ENCODE measurements at regions not wholly inside any gene's neighbourhood (a gene's known extent, or its start where the extent isn't known, plus 50 kb on each side); places are given as distances from the start of the nearest gene placed in this dataset.

DNA sequence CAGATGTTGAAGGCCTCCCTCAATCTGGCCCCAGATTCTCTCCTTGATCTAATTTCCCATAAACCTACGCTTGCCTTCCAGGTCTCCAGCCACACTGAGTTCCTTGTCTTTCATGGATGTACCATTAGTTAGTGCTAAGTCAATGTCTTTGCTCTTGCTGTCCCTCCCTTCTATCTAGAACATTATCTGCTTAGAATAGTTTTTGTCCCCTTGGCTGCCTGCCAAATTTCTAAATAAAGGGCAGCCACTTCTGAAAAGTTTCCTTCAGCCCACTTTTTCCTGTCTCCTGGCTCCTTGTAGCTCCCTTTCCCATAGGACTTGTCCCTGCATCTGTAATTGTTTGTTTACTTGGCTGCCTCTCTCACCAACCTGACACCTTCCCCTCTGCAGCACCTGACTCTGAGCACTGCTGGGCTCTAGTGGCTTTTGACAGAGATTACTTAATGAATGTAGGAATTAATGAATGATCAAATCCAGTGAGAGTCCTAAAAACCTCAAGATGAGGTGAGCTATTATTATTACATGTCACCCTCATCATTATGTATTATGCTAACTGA, 58.3 kb downstream of the CXCL12 start:
- no peak overlapping the region for H3K9ac ChIP-seq (ENCODE audit: low read depth in 1 of 2, low read length in 2 of 2)
- DNase-seq (ENCODE audit: low spot score) = no peak

DNA sequence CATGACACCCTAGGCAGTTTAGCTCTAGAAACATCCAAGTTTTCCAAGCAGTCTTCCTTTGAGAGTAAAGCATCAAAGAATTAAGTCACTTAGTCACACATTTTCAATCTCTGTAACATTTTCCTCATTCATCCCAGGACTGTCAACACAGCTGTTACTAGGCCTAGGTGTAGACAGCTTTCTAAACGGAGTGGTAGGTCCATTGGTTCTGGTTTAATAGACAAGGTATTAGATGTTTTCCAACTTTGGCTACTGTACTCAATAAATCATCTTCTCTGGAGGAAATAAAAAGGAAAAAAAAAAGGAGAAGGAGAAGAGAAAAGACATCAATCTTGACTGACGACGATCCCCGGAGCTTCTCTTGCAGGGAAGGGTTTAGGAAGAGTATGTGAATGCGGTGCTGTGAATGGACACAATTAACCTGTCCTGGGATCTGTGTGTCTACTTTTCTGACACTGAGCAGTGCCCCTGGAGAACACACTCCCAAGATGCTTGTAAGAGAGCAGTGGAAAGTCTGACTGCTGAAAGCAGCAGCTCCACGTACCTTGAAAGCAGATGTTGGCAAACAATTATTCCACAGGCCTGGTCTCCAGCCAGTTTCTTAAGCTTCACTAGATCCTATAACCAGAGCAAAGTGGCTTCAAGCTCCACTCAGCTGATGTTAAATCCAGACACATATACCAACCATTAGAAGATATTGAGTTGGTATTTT, 59.1 kb downstream of the CXCL12 start:
- Histone ChIP-seq H3K9me3 (ENCODE audit: control insufficient read depth in 4 of 4, low read length in 3 of 4) (no peaks in the 10 kb centered on the region), H3K4me1 (ENCODE audit: control insufficient read depth in 4 of 4, insufficient read depth in 4 of 4, low read length in 3 of 4) (no peaks in the 10 kb centered on the region), H3K9ac (ENCODE audit: low read depth in 1 of 2, low read length in 2 of 2) (no peak overlapping the region), H3K27me3 (ENCODE audit: control insufficient read depth in 4 of 4, insufficient read depth in 4 of 4, low read length in 3 of 4) (no peaks in the 10 kb centered on the region), H3K27ac (ENCODE audit: low read depth in 1 of 2, low read length in 2 of 2) (no peak overlapping the region), H3K4me3 (ENCODE audit: low read depth in 1 of 3, low read length in 3 of 3) (no peak overlapping the region), H3K36me3 (ENCODE audit: control insufficient read depth in 4 of 4, insufficient read depth in 3 of 4, low read depth in 1 of 4, low read length in 3 of 4) (no peaks in the 10 kb centered on the region)
- TF ChIP-seq, protein P1, sequence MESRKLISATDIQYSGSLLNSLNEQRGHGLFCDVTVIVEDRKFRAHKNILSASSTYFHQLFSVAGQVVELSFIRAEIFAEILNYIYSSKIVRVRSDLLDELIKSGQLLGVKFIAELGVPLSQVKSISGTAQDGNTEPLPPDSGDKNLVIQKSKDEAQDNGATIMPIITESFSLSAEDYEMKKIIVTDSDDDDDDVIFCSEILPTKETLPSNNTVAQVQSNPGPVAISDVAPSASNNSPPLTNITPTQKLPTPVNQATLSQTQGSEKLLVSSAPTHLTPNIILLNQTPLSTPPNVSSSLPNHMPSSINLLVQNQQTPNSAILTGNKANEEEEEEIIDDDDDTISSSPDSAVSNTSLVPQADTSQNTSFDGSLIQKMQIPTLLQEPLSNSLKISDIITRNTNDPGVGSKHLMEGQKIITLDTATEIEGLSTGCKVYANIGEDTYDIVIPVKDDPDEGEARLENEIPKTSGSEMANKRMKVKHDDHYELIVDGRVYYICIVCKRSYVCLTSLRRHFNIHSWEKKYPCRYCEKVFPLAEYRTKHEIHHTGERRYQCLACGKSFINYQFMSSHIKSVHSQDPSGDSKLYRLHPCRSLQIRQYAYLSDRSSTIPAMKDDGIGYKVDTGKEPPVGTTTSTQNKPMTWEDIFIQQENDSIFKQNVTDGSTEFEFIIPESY (IDR thresholded peaks at IDR 0.05) = no peak
- TF ChIP-seq TAF1 (conservative IDR thresholded peaks at IDR 0.05) (no peak), RXRA (IDR thresholded peaks at IDR 0.05) (no peak), EGR1 (IDR thresholded peaks at IDR 0.05; ENCODE audit: low read depth in 2 of 2) (no peak), GABPA (IDR thresholded peaks at IDR 0.05 in 1 of 2, conservative IDR thresholded peaks at IDR 0.05 in 1 of 2) (no peak), SP1 (IDR thresholded peaks at IDR 0.05) (no peak)
- TF ChIP-seq, protein P2, sequence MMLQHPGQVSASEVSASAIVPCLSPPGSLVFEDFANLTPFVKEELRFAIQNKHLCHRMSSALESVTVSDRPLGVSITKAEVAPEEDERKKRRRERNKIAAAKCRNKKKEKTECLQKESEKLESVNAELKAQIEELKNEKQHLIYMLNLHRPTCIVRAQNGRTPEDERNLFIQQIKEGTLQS (IDR thresholded peaks at IDR 0.05) = no peak
- DNase-seq (ENCODE audit: low spot score) = no peak
- 89% methylated on average over 6 of the region's 6 CpGs for WGBS

More for the DNA sequence above, 58.3 kb downstream of the CXCL12 start:
- no peaks in the 10 kb centered on the region for H3K9me3 ChIP-seq (ENCODE audit: control insufficient read depth in 4 of 4, low read length in 3 of 4)
- TF ChIP-seq YY1 (IDR thresholded peaks at IDR 0.05) = no peak
- TF ChIP-seq GABPA (IDR thresholded peaks at IDR 0.05 in 1 of 2, conservative IDR thresholded peaks at IDR 0.05 in 1 of 2) = no peak
- TF ChIP-seq, protein P3, sequence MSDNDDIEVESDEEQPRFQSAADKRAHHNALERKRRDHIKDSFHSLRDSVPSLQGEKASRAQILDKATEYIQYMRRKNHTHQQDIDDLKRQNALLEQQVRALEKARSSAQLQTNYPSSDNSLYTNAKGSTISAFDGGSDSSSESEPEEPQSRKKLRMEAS (IDR thresholded peaks at IDR 0.05) = no peak
- H3K27ac ChIP-seq (ENCODE audit: low read depth in 1 of 2, low read length in 2 of 2) = no peak overlapping the region
- no peaks in the 10 kb centered on the region for H3K27me3 ChIP-seq (ENCODE audit: control insufficient read depth in 4 of 4, insufficient read depth in 4 of 4, low read length in 3 of 4)
- WGBS = 97% methylated on average over 1 of the region's 1 CpG
- H3K4me3 ChIP-seq (ENCODE audit: low read depth in 1 of 3, low read length in 3 of 3) = no peak overlapping the region
- no peaks in the 10 kb centered on the region for H3K4me1 ChIP-seq (ENCODE audit: control insufficient read depth in 4 of 4, insufficient read depth in 4 of 4, low read length in 3 of 4)
- H3K36me3 ChIP-seq (ENCODE audit: control insufficient read depth in 4 of 4, insufficient read depth in 3 of 4, low read depth in 1 of 4, low read length in 3 of 4) = no peaks in the 10 kb centered on the region

DNA sequence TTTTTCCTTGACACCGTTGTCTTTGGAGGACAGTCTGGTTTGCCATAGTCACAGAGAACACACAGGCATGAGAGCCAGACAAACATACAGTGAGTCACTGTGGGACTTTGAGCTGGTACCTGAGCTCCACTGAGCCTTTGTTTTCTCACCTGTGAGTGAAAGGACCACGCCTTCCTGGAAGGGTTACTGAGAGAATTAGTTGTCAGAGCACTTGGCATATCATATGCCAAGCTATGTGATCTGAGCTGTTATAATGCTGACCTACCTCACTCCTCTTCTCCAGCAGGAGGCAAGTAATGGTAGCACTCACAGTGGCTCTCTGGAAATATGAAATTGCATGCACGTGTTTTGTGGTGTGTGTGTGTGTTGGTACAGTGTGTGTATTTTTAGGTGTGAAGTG, 59.7 kb downstream of the CXCL12 start:
- Histone ChIP-seq H3K4me3 (ENCODE audit: low read depth in 1 of 3, low read length in 3 of 3) (no peak overlapping the region), H3K36me3 (ENCODE audit: control insufficient read depth in 4 of 4, insufficient read depth in 3 of 4, low read depth in 1 of 4, low read length in 3 of 4) (no peaks in the 10 kb centered on the region), H3K27me3 (ENCODE audit: control insufficient read depth in 4 of 4, insufficient read depth in 4 of 4, low read length in 3 of 4) (no peaks in the 10 kb centered on the region), H3K27ac (ENCODE audit: low read depth in 1 of 2, low read length in 2 of 2) (no peak overlapping the region), H3K9me3 (ENCODE audit: control insufficient read depth in 4 of 4, low read length in 3 of 4) (no peaks in the 10 kb centered on the region), H3K4me1 (ENCODE audit: control insufficient read depth in 4 of 4, insufficient read depth in 4 of 4, low read length in 3 of 4) (no peaks in the 10 kb centered on the region), H3K9ac (ENCODE audit: low read depth in 1 of 2, low read length in 2 of 2) (no peak overlapping the region)
- 64% methylated on average over 3 of the region's 3 CpGs for WGBS
- TF ChIP-seq HNF4A (conservative IDR thresholded peaks at IDR 0.05) (no peak), GABPA (IDR thresholded peaks at IDR 0.05 in 1 of 2, conservative IDR thresholded peaks at IDR 0.05 in 1 of 2) (no peak), NR2F2 (IDR thresholded peaks at IDR 0.05) (no peak), EGR1 (IDR thresholded peaks at IDR 0.05; ENCODE audit: low read depth in 2 of 2) (no peak), JUND (IDR thresholded peaks at IDR 0.05) (no peak), FOXA2 (IDR thresholded peaks at IDR 0.05) (no peak), HNF4G (IDR thresholded peaks at IDR 0.05) (no peak), SP1 (IDR thresholded peaks at IDR 0.05) (no peak)
- TF ChIP-seq, protein P2 (IDR thresholded peaks at IDR 0.05) = no peak
- TF ChIP-seq, protein P4, sequence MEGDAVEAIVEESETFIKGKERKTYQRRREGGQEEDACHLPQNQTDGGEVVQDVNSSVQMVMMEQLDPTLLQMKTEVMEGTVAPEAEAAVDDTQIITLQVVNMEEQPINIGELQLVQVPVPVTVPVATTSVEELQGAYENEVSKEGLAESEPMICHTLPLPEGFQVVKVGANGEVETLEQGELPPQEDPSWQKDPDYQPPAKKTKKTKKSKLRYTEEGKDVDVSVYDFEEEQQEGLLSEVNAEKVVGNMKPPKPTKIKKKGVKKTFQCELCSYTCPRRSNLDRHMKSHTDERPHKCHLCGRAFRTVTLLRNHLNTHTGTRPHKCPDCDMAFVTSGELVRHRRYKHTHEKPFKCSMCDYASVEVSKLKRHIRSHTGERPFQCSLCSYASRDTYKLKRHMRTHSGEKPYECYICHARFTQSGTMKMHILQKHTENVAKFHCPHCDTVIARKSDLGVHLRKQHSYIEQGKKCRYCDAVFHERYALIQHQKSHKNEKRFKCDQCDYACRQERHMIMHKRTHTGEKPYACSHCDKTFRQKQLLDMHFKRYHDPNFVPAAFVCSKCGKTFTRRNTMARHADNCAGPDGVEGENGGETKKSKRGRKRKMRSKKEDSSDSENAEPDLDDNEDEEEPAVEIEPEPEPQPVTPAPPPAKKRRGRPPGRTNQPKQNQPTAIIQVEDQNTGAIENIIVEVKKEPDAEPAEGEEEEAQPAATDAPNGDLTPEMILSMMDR (IDR thresholded peaks at IDR 0.05; ENCODE audit: low read depth, low read length, missing input control) = no peak
- DNase-seq (ENCODE audit: low spot score) = no peak

Data from liver (tissue), 8 donors.